Spleen (tissue), 11 donors: ENCODE measurements at regions not wholly inside any gene's neighbourhood (a gene's known extent, or its start where the extent isn't known, plus 50 kb on each side); places are given as distances from the start of the nearest gene placed in this dataset.

ENCODE experiments used
- DNase-seq: peaks from one replicate; pipeline ENCODE4 v3.0.0-alpha.2; 2020
- H3K27ac ChIP-seq, 8 donors: fragments of 200-600 bp; sonication (generic) in 7 of 8; 1 replicate in 4 of 8; 2 replicates in 4 of 8; pipeline versions ENCODE4 v1.5.0 to v1.8.0; 2016 to 2021; ENCODE audit warnings: inconsistent platforms in 4 of 8, mild to moderate bottlenecking in 4 of 8, moderate library complexity in 1 of 8
- H3K27me3 ChIP-seq, 7 donors: fragments of 200-600 bp; sonication (generic) in 6 of 7; replicated peaks in 1 of 7; 1 replicate in 4 of 7; 2 replicates in 3 of 7; pipeline versions ENCODE4 v1.5.0 to v1.8.0; 2016 to 2021; ENCODE audit warnings: inconsistent platforms in 3 of 7, mild to moderate bottlenecking in 1 of 7
- H3K36me3 ChIP-seq, 6 donors: fragments of 200-600 bp; sonication (generic) in 5 of 6; 1 replicate in 4 of 6; 2 replicates in 2 of 6; pipeline versions ENCODE4 v1.5.0 to v1.8.0; 2016 to 2021; ENCODE audit warnings: inconsistent platforms in 2 of 6
- H3K4me1 ChIP-seq, 6 donors: fragments of 200-600 bp; sonication (generic) in 5 of 6; 1 replicate in 3 of 6; 2 replicates in 3 of 6; pipeline versions ENCODE4 v1.5.0 to v1.8.0; 2016 to 2021; ENCODE audit warnings: inconsistent platforms in 3 of 6
- H3K4me3 ChIP-seq, 8 donors: fragments of 200-600 bp; sonication (generic) in 7 of 8; 1 replicate in 4 of 8; 2 replicates in 4 of 8; pipeline versions ENCODE4 v1.5.0 to v1.8.0; 2016 to 2021; ENCODE audit warnings: inconsistent platforms in 4 of 8, mild to moderate bottlenecking in 4 of 8, moderate library complexity in 2 of 8
- H3K9me3 ChIP-seq, 8 donors: fragments of 200-600 bp; sonication (generic) in 7 of 8; 1 replicate in 4 of 8; 2 replicates in 4 of 8; pipeline versions ENCODE4 v1.5.0 to v1.8.0; 2016 to 2021; ENCODE audit warnings: inconsistent platforms in 4 of 8
- POLR2A ChIP-seq, 3 donors: fragments of 450-650 bp; IDR thresholded peaks; one replicate each; pipeline ENCODE4 v1.5.1; 2017; ENCODE audit warnings: antibody characterized with exemption in 3 of 3, mild to moderate bottlenecking in 1 of 3
- POLR2AphosphoS5 ChIP-seq, 3 donors: sonication (generic); formaldehyde crosslinking; IDR thresholded peaks; one replicate each; pipeline ENCODE4 v1.5.1; 2017; ENCODE audit warnings: antibody characterized with exemption in 3 of 3
- WGBS, 5 donors: extraction: QIAGEN DNeasy Blood & Tissue Kit in 3 of 5; methylation state at CpG; one replicate each; pipeline versions ENCODE4 v1.1.5 to v1.1.7; 2013 to 2018; 5-methylcytosine and 5-hydroxymethylcytosine counted together
- intact Hi-C: fragments of 100-400 bp; cut with DNase I; formaldehyde crosslinking; loops from one replicate; pipeline ENCODE4 v1.15.0; 2023; ENCODE audit warnings: low total_unique reads
- TF ChIP-seq, protein P1 (sequence below), 11 experiments: fragments of 200-600 bp in 7 of 11; fragments of 450-650 bp in 4 of 11; sonication (generic) in 4 of 11; IDR thresholded peaks in 8 of 11; conservative IDR thresholded peaks in 3 of 11; 1 replicate in 7 of 11; 2 replicates in 4 of 11; pipeline versions ENCODE4 v1.4.0 to v1.8.0; 2016 to 2021; ENCODE audit warnings: antibody characterized with exemption in 11 of 11, inconsistent platforms in 4 of 11, mild to moderate bottlenecking in 1 of 11
- donor health status: healthy with polysubstance abuse.
- donor health status: DM: no; HTN: no; CAD: no; lungs with moderate emphysema.
- donor health status: DM: no; HTN: no; CAD: no.
- donor health status: Bipolar disorder and iron deficiency.
- donor health status: healthy.
- donor health status: DM: no; HTN: no; CAD: no.
- donor health status: DM: yes; HTN: yes; CAD: no.

DNA sequence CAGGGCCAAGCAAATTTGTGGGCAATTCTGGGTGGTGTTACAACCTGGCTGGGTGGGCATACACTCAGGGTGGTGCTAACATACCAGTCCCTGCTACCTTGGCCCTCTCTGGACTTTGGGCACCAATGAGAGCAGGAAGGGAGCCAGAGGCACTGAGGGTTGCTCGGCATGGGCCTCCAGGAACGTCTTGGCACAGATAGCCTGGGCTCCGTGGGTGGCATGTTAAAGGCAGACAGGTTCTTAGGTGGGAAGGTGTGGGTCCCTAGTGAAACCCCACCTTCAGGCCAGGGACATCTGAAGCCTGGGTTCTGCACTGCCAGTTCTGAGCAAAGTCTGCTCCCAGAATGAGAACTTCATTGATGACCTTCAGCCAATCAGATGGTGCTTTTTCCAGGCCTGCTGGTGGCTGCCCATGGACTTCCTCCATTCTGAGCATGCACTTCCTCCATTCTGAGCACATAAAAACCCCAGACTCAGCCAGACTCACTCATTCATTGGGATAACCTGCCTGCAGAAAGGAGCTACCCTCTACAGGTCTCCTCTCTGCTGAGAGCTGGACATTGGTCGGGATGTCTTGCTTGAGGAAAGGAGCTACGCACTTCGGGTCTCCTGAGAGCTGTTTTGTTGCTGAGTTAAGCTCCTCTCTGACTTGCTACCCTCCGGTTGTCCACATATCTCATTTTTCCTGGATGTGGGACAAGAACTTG, 2567.1 kb downstream of the PCDH9 start:
- Histone ChIP-seq H3K9me3 (peaks cover 0 to 36% (median 22%) of the 10 kb centered on the region in 8 donors), H3K4me3 (no peak overlapping the region), H3K4me1 (no peaks in the 10 kb centered on the region), H3K27me3 (no peaks in the 10 kb centered on the region), H3K27ac (no peak overlapping the region), H3K36me3 (no peaks in the 10 kb centered on the region)
- TF ChIP-seq POLR2A (IDR thresholded peaks at IDR 0.05) (no peak), POLR2AphosphoS5 (IDR thresholded peaks at IDR 0.05) (no peak)
- TF ChIP-seq, protein P1, sequence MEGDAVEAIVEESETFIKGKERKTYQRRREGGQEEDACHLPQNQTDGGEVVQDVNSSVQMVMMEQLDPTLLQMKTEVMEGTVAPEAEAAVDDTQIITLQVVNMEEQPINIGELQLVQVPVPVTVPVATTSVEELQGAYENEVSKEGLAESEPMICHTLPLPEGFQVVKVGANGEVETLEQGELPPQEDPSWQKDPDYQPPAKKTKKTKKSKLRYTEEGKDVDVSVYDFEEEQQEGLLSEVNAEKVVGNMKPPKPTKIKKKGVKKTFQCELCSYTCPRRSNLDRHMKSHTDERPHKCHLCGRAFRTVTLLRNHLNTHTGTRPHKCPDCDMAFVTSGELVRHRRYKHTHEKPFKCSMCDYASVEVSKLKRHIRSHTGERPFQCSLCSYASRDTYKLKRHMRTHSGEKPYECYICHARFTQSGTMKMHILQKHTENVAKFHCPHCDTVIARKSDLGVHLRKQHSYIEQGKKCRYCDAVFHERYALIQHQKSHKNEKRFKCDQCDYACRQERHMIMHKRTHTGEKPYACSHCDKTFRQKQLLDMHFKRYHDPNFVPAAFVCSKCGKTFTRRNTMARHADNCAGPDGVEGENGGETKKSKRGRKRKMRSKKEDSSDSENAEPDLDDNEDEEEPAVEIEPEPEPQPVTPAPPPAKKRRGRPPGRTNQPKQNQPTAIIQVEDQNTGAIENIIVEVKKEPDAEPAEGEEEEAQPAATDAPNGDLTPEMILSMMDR (IDR thresholded peaks at IDR 0.05 in 8 of 11, conservative IDR thresholded peaks at IDR 0.05 in 3 of 11) = no peak
- intact Hi-C loops = no loop called here
- DNase-seq = no peak
- 85 to 89% (median 85%) methylated on average over 7 of the region's 7 CpGs for WGBS, 5 donors

DNA sequence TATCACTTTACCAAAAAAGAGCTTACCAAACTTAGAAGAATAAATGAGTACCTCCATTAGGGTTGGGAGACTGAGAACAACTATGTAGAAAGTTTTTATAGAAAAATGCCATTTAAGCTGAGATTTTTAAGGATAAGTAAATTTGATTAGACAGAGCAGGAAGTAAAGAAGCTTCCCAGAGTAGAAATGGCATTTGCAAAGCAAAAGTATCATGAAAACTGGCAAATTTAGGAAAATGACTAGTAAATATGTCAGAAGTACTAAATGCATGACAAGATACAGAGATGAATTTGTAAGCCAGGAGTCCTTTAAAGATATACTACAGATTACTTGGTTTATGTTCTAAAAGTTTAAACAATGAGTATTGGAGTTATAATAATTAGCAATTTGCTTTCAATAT, 2581.8 kb downstream of the PCDH9 start:
- Histone ChIP-seq H3K36me3 (no peaks in the 10 kb centered on the region), H3K4me3 (no peak overlapping the region), H3K4me1 (no peaks in the 10 kb centered on the region), H3K27me3 (no peaks in the 10 kb centered on the region), H3K27ac (no peak overlapping the region), H3K9me3 (peaks cover 0 to 11% (median 0%) of the 10 kb centered on the region in 8 donors)
- intact Hi-C loops = no loop called here
- no peak for TF ChIP-seq POLR2A (IDR thresholded peaks at IDR 0.05)
- TF ChIP-seq, protein P1 (IDR thresholded peaks at IDR 0.05 in 8 of 11, conservative IDR thresholded peaks at IDR 0.05 in 3 of 11) = no peak
- no peak for TF ChIP-seq POLR2AphosphoS5 (IDR thresholded peaks at IDR 0.05)
- DNase-seq = no peak

DNA sequence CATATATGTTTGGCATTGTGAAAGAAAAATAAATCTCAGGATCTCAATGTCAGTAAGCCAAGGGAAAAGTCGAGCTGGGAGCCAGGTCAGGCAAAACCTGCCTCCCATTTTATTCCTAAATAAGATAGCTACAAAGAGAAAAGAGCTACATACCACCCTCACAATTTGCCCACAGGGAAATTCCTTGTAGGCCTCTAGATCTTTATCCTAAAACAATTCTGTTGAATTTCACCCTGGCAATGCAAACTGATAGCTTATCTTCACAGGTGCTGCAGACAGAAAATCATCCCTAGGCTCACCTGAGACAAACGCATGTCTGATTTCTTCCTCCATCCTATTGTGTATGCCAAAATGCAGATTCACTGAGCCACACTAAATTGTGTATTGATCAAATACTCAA, 2587.1 kb downstream of the PCDH9 start:
- TF ChIP-seq POLR2AphosphoS5 (IDR thresholded peaks at IDR 0.05) (no peak), POLR2A (IDR thresholded peaks at IDR 0.05) (no peak)
- TF ChIP-seq, protein P1 (IDR thresholded peaks at IDR 0.05 in 8 of 11, conservative IDR thresholded peaks at IDR 0.05 in 3 of 11) = no peak
- no peak for DNase-seq
- H3K27ac ChIP-seq = no peak overlapping the region
- no peaks in the 10 kb centered on the region for H3K36me3 ChIP-seq
- H3K4me3 ChIP-seq = no peak overlapping the region
- H3K27me3 ChIP-seq = no peaks in the 10 kb centered on the region
- peaks cover 0 to 11% (median 0%) of the 10 kb centered on the region in 8 donors for H3K9me3 ChIP-seq
- WGBS, 5 donors = 72 to 80% (median 78%) methylated on average over 2 of the region's 2 CpGs
- intact Hi-C loops = no loop called here
- no peaks in the 10 kb centered on the region for H3K4me1 ChIP-seq

DNA sequence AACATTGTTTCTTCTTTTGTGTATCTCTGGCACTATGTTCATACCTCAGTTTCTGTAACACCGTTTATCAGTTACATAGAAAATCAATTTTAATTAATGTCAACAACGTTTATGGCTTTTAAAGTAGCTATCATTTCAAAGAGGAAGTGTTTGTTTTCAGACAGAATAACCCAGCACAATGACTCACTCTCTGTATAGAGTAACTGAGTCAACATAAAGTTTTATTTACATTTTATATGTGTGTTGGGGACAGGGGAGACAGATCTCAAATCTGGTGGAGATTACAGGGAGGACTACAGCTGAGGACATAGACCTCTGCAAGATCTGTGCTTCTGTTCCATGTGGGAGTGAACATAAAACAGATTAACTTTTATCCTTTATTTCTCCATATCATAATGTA, 2590.1 kb downstream of the PCDH9 start:
- Histone ChIP-seq H3K4me1 (no peaks in the 10 kb centered on the region), H3K36me3 (no peaks in the 10 kb centered on the region), H3K4me3 (no peak overlapping the region), H3K27me3 (no peaks in the 10 kb centered on the region), H3K9me3 (peaks cover 0 to 8% (median 0%) of the 10 kb centered on the region in 8 donors), H3K27ac (no peak overlapping the region)
- no peak for DNase-seq
- 42 to 71% (median 57%) methylated on average over 2 of the region's 2 CpGs for WGBS, 5 donors
- intact Hi-C loops = no loop called here
- TF ChIP-seq, protein P1 (IDR thresholded peaks at IDR 0.05 in 8 of 11, conservative IDR thresholded peaks at IDR 0.05 in 3 of 11) = no peak
- TF ChIP-seq POLR2A (IDR thresholded peaks at IDR 0.05) (no peak), POLR2AphosphoS5 (IDR thresholded peaks at IDR 0.05) (no peak)
